NB4 (cell line): ENCODE measurements at regions not wholly inside any gene's neighbourhood (a gene's known extent, or its start where the extent isn't known, plus 50 kb on each side); places are given as distances from the start of the nearest gene placed in this dataset.

Experiments used
- DNase-seq: peaks from one replicate; pipeline ENCODE4 v3.0.0; 2010; ENCODE audit warnings: low read depth
- H3K4me3 ChIP-seq: one replicate; pipeline ENCODE4 v1.5.1; 2011; ENCODE audit warnings: mild to moderate bottlenecking, low read depth, low read length, moderate library complexity
- CTCF ChIP-seq: IDR thresholded peaks from one replicate; pipeline ENCODE4 v1.5.1; 2012; ENCODE audit warnings: low read depth, low read length
- MAX ChIP-seq: IDR thresholded peaks from 2 replicates; pipeline ENCODE4 v1.6.1; 2011; ENCODE audit warnings: low read depth, low read length
- MYC ChIP-seq: IDR thresholded peaks from 2 replicates; pipeline ENCODE4 v1.6.1; 2011; ENCODE audit warnings: low read depth, low read length
- POLR2A ChIP-seq: IDR thresholded peaks from 2 replicates; pipeline ENCODE4 v1.6.1; 2011; ENCODE audit warnings: mild to moderate bottlenecking; ENCODE audit not compliant: insufficient read length; ENCODE audit errors: extremely low read depth

GRCh38 chr10:124305984-124306383 is 112.7 kb downstream of the OAT start:
- TF ChIP-seq POLR2A, result no peak
- DNase-seq, result no peak
- no peak overlapping the region for H3K4me3 ChIP-seq

- no peak for DNase-seq
- H3K4me3 ChIP-seq, result no peak overlapping the region
- TF ChIP-seq POLR2A (no peak), MAX (no peak), CTCF (no peak), MYC (no peak)
These were observed 113.6 kb downstream of the OAT start for GRCh38 chr10:124305131-124305530.

- no peak for DNase-seq
- no peak for TF ChIP-seq POLR2A
- no peak for TF ChIP-seq CTCF
- TF ChIP-seq MAX, result no peak
- TF ChIP-seq MYC, result no peak
- H3K4me3 ChIP-seq, result no peak overlapping the region
These were observed 114.9 kb downstream of the OAT start for GRCh38 chr10:124303662-124304418.

GRCh38 chr10:124302951-124303505 is 115.7 kb downstream of the OAT start:
- no peak overlapping the region for H3K4me3 ChIP-seq
- TF ChIP-seq MAX (no peak), POLR2A (no peak), MYC (no peak), CTCF (no peak)
- no peak for DNase-seq

- DNase-seq, result no peak
- no peak for TF ChIP-seq CTCF
- no peak for TF ChIP-seq MAX
- no peak for TF ChIP-seq MYC
- TF ChIP-seq POLR2A, result no peak
- no peak overlapping the region for H3K4me3 ChIP-seq
These were observed 117.0 kb downstream of the OAT start for GRCh38 chr10:124301736-124302135.

GRCh38 chr10:124300735-124301134 is 118.0 kb downstream of the OAT start:
- no peak overlapping the region for H3K4me3 ChIP-seq
- no peak for DNase-seq
- no peak for TF ChIP-seq POLR2A
- no peak for TF ChIP-seq CTCF
- TF ChIP-seq MAX, result no peak
- no peak for TF ChIP-seq MYC
